GM12874 (cell line): ENCODE measurements at regions not wholly inside any gene's neighbourhood (a gene's known extent, or its start where the extent isn't known, plus 50 kb on each side); places are given as distances from the start of the nearest gene placed in this dataset.

Experiments used
- CTCF ChIP-seq: IDR thresholded peaks from 2 replicates; pipeline ENCODE4 v1.5.1; 2011; ENCODE audit warnings: low read depth, mild to moderate bottlenecking, control low read depth, low read length, moderate library complexity; ENCODE audit not compliant: insufficient read depth

GRCh38 chr12:60805364-60805763, 1209.5 kb downstream of the SLC16A7 start:
- no peak for TF ChIP-seq CTCF

GRCh38 chr12:60819794-60820193, 1224.0 kb downstream of the SLC16A7 start:
- TF ChIP-seq CTCF, result no peak

DNA sequence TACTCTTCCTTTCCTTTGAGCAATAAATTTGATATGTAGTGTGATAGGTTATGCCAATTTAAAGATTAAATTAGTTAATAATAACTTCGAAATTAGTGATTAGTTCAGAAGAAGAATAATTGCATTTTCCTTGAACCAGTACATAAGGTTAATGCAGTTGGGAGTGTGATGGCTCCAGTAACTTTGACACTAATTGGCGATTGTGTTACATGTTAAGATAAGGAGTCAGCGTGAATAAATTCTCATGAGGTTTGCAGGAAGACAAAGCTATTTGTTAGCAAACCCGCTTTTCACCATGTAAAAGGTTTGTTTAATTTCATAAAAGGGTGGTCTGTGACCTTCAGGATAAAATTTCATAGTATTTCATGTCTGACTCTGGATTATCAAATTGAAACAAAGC, 1226.8 kb downstream of the SLC16A7 start:
- no peak for TF ChIP-seq CTCF

- TF ChIP-seq CTCF, result no peak
These were observed 1234.6 kb downstream of the SLC16A7 start for GRCh38 chr12:60830381-60830780.

DNA sequence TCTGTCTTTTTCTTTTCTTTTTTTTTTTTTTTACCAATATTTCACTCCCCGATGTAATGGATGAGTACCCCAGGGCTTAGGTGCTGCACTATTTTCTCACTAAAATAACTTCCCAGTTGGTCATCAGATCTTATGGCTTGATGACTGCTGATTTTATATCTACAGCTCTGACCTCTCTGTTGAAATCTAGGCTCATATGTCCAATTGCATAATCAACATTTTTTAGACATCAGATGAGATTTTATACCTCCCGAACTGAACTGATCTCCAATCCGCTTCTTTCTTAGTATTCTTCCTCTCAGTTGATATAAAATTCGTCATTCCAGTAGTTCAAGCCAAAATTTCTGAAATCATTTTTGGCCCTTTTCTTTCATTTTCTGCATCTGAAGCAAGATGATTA, 1236.5 kb downstream of the SLC16A7 start:
- no peak for TF ChIP-seq CTCF

- TF ChIP-seq CTCF, result no peak
These were observed 1238.5 kb downstream of the SLC16A7 start for GRCh38 chr12:60834372-60834771.

DNA sequence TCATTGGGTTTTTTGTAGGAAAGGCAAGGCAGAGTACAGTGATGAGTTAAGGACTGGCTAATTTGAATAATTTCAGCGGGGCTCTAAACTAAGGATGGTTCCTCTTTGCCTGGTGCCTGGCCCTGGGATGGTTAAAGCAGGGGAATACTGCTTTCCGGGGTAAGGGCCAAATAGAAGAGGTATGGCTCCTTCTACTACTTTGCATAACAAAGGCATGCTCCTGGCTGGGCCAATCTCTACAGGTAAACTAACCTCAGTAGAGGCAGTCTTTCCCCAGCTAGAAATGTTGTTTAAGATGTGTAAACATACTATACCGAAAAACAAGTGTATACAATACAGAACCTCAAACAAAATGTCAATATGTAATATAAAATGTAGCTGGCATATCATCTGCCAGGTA, 1239.0 kb downstream of the SLC16A7 start:
- no peak for TF ChIP-seq CTCF

- TF ChIP-seq CTCF, result no peak
These were observed 1240.8 kb downstream of the SLC16A7 start for GRCh38 chr12:60836651-60837050.
